Stimulated activated CD4-positive, alpha-beta T cell treated with anti-CD3 and anti-CD28 coated beads, Interleukin-1b, Interleukin-23, amount 100 ng/mL, for 4 hours (primary cell): ENCODE measurements at regions not wholly inside any gene's neighbourhood (a gene's known extent, or its start where the extent isn't known, plus 50 kb on each side); places are given as distances from the start of the nearest gene placed in this dataset.

Experiments used
- DNase-seq, 2 donors: peaks; one replicate each; pipeline ENCODE4 v3.0.0-alpha.2; 2020; ENCODE audit warnings: low read depth in 2 of 2

DNA sequence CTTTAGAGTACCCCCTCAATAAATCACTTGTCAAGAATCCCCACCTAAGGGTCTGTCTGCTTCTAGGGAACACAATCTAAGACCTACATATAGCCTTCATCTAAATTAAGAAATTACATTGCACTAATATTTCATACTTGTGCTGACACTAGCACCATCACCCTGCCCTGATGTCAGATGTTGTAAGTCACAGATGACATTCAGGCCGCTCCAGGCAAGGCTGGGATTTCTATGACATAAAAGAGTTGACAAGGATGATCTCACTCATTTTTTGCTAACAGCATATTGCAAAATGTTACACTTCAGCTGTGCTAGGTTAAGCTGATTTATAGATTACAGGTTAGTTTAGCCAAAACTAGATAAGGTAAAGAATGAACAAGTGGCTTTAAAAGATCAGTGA is 372.5 kb upstream of the GRIA1 start:
- DNase-seq = no peak

DNA sequence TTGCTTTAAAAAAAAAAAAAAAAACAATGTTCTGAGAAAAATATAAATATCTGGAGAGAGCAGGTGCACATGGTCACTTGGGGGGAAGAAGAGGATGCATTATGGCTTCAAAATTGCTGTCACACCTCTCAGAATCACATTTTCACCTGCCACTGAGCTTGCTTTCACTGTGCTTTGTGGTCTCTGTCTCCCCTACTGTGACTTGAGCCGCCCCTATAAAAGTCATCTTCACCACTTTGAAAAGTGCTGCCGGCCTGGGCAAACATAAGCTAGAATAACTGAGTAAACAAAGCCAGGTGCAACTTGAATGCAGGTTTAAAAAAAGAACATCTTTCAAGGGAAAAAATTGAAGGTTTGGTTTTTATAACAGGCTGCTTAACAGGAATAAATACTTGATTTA is 368.1 kb upstream of the GRIA1 start:
- no peak for DNase-seq

DNA sequence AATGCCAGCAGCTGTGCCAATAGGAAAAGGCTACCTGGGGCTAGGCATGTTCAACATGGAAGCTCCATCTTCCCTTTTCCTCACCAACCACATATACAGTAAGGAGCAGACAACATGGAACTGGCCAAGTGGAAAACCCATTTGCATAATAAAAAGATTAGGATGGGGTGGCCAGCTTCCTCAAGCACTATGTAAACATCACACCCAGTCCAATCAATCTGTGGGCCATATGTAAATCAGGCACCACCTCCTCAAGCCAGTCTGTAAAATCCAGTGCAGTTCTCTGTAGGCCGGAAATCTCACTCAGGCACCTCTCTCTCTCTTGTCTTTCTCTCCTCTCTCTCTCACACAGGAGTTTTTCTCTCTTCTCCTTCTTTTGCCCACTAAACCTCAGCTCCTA is 360.2 kb upstream of the GRIA1 start:
- no peak for DNase-seq

DNA sequence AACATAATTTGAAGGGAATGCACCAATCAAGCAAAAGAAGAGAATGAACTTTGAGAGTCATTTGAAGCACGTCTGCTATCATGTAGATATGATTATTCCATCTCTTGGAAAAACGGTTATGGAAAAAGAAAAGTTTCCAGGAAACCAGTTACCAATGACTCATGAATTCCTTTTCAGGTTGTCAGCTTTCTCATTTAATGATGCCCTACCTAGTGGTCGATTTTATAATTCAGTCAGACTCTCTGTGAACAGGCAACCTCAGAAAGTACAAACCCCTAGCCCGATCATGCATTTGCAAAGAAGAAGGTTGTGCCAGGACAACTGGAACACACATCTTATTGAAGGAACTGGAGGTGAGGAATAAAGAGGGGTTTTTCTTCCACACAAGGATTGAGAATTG is 355.1 kb upstream of the GRIA1 start:
- DNase-seq = no peak

DNA sequence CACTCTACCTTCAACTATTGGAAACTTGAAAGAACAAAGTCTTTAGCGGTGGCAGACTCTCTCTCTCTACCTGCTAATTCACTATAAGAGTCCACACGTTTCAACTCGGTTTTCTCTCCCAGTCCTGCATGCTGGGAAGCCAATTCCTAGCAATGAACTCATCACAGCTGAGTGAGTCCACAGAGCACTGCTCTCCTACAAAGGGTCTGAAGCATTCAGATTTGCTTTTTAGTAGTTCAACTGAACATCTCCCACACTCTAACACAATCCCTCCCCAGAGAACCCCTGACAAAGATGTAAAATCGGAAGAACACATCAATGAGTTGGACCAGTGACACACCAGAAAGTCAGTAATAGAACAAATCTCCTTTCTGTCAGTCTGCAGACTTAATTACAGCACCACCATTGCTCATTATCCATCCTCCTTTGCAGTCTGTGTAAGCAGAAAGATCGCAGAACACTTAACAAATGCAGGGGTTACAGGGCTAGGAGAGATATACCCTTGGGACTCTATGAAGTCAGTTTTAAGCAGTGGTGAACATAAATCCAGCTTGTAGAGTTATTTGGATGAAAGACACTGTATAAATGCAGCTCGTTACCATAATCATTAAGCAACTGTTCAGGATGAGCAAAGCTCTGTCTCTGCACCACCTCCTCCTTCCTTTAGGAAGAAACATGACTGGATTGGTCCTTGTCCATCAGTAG is 353.4 kb upstream of the GRIA1 start:
- no peak for DNase-seq

DNA sequence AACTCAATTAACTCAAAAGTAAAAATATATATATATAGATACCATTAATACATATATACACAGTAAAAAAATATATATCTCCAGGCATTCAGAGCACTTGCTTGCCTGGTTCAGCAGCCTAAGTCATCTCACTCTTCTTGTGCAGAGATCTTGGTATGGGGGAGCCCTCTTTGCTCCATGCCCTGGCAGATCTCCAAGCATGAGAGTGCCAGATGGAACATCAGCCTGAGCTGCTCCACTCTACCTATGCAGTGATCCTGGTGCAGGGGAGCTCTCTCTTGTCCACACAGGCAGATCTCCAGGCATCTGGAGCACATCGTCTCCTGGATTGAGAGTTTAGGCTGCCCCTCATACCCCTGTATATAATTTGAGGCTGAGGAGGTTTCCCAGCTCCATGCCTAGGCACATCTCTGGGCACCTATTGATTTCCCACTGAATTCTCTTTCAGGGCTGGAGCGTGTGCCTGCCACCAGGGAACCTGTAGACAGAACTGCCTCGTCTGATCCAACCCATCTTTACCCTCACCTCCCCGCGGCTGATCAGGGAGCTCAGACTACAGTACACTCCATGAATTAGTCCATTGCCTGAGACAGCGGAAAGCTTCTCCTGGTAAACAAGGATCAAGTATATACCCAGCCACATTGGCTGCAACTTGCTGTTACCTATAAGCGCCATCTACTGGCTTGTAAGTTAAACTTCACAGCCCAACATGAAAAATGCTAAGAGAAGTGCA is 342.4 kb upstream of the GRIA1 start:
- DNase-seq = no peak

DNA sequence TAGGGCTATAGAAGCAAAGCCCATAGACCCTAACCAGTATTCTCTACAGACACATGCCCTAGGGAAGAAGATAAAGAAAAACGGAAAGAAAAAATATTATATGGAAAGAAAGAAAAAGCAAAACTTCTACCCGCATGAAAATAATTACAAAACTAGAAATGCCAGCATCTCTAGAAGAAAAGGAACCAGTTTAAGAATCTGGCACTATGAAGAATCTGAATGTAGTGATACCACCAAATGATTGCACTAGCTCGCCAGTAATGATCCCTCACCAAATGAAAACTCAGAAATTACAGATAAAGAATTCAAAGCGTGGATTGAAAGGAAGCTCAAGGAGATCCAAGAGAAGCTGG is 341.9 kb upstream of the GRIA1 start:
- DNase-seq = no peak

DNA sequence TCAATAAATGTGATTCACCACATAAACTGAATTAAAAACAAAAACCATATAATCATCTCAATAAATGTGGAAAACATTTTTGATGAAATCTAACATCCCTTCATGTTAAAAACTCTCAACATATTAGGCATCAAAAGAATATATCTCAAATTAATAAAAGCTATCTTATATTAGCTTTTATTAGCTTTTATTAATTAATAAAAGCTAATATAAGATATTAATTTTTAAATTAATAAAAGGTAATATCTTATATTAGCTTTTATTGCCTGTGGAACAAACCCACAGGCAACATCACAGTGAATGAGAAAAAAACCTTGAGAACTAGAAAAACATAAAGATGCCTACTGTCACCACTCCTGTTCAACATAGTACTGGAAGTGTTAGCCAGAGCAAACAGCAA is 338.9 kb upstream of the GRIA1 start:
- DNase-seq = no peak

DNA sequence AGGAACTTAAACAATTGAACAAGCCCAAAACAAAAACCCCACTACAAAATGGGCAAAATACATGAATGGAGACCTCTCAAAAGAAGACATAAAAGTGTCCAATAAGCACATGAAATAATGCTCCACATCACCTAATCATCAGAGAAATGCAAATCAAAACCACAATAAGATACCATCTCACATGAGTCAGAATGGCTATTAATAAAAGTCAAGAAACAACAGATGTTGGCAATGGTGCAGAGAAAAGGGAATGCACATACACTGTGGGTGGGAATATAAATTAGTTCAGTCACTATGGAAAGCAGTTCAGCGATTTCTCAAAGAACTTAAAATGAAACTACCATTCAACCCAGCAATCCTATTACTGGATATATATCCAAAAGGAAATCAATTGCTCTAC is 337.4 kb upstream of the GRIA1 start:
- no peak for DNase-seq

DNA sequence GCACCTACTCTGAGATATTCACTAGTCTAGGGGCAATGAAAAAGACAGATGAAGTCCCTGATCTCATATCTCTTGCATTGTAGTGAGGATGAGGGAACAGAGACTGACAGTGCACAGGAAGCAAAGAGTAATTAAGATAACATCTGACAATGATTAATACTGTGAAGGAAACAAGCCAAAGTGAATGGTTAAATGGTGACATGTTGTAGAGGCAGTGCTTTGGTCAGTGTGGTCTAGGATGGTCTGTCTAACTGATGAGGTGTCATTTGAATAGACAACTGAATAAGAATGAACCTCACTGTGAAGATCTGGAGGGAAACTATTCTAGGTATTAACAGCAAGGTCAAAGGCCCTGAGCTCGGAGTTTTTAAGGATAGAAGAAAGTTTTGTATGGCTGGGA is 333.3 kb upstream of the GRIA1 start:
- DNase-seq = no peak

DNA sequence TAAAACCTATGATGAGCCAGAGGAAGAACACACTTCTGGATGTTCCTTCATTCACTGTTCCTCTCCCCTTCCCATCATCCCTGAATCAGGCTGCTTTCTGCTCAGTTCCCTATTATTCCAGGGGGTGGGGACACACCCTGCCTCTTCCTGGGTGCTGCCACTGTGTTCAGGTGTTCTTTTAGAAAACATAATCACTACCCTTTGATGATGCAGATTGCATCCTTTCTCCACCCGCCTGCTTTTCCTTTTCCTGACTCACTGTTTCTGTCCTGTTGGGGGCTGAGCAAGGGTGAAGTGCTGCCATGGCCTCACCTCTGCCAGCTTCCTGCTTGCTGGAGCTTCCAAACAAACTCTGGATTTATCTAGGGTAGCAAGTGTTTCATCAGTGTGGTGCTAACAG is 331.9 kb upstream of the GRIA1 start:
- DNase-seq = no peak

DNA sequence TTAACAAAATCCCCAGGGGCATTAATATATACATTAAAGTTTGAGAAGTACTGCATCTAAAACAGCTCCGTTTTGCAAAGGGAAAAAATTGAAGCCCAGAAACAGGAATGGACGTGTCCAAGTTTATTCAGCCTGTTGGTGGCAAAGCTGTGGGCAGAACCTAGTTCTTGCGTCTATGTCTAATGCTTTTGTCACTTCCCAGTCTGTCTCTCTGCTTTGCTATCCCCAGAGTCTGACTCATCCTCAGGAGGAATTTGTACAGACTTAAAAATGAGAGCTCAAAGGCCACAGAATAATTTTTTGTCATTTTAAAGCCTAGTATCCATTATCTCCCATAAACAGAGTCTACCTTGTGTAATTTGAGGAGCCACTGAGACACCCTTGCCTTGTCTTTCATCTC is 330.9 kb upstream of the GRIA1 start:
- DNase-seq = no peak

DNA sequence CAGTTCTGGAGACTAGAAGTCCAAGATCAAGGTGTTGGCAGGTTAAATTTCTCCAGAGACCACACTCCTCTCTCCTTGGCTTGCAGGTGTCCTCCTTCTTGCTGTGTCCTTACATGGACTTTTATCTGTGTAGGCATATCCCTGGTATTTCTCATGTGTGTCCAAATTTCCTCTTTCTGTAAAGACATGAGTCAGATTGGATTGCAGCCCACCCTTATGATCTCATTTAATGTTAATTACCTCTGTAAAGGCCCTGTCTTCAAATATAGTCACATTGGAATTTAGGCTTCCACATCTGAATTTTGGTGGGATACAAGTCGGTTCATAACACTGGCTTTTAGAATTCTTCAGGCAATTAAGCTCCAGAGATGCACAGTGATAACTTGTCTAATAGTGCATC is 322.2 kb upstream of the GRIA1 start:
- no peak for DNase-seq

DNA sequence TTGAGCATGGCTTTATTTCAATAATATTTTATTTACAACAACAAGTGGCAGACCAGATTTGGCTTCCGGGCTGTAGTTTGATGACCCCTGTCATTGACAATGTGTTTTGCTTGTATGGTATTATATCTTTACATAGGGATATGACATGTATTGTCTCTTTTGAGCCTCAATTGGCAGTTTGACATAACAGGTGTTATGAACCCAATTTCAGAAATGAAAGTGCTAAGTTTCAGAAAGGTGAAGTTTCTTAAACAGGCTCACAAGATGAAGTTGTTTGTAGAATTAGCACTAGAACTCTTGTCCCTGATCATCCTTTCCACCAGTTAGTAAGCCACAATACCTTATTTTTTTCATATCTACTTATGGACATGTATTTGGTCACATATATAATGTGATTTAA is 303.0 kb upstream of the GRIA1 start:
- no peak for DNase-seq

DNA sequence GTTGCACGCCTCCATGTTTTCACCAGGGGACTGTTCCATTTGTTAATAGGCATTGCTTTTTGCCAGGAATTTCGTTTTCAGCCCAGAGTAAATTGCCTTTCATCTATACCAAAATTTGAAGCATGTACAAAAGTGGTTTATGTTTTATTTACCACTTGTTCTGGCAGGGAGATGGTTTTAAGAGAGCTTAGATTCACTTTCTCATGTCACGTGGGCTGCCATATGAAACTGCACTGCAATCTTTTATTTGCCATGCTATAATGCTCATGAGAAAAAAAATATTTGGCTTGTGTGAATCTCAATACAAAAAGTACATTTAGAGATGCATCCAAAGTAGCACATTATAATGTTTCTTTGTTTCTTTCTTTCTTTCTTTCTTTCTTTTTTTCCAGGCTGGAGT is 284.1 kb upstream of the GRIA1 start:
- DNase-seq = no peak

DNA sequence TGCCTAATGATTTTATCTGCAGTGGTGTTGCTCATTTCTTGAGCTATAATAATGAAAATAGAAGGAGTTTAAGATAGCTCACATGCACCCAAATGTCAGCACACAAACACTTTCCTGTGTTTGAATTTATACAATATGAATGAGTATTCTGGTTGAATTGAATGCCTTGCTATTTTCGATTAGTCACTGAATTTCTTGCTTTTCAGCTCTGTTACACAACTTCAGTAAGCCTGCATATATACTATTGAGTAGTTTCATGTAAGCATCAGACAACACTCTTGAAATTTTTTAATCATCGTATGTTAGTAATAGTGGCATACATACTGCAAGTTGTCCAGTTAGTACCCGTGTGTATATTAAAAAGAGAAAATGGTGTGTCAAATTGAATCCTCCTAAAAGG is 281.5 kb upstream of the GRIA1 start:
- no peak for DNase-seq

DNA sequence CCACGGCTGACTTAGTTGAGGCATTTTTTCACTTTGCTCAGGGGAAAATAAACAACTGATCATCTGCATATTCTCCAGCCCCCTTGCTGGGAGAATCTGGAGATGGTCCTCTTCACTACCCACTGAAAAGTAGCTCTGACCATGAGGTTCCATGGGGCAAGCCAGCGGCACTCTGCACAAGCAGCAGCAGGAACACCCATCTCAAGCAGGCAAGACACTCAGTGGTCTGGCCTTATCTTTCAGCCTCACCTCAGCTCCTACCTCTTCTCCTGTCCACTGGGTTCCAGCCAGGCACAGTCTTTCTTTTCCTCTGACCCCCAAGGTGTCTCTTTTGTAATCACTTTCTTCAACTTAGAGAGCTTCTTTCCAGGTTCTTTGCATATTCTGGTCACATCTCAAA is 280.8 kb upstream of the GRIA1 start:
- DNase-seq = no peak

DNA sequence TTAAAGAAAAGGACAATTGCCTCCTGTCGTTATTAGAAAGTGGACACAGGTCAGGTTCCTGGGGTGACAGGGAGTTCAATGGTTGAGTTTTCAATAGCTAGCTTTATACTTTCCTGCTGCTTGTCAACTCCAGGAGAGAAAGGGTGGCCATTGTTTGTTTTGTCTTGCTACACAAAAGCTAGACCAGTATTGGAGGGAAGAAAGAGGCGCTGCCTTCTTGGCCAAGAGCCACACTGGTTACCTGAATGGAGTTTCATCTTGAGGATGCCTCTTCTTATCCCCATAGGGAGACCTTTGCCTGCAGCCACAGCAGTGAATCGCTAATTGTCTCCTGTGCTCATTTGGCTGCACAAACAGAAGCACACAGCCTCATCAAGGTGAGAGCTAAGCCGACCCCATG is 279.4 kb upstream of the GRIA1 start:
- no peak for DNase-seq

DNA sequence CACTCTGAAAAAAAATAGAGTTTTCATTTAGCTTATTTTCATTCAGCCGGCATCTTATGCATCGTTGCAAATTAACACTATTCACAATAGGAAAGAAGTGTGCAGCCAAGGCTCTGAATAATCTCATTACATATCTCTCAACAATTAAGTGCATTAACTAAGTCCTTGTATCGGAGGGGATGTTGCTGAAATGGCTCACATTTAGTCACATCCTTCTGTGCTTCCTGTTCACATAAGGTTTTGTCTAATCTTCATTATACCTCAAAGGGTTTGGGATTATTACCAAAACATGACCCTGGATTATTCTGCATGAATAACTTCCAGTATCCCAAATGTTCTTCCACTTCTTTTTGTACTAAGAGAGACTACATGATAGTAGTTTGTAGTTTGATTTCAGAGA is 278.0 kb upstream of the GRIA1 start:
- no peak for DNase-seq

DNA sequence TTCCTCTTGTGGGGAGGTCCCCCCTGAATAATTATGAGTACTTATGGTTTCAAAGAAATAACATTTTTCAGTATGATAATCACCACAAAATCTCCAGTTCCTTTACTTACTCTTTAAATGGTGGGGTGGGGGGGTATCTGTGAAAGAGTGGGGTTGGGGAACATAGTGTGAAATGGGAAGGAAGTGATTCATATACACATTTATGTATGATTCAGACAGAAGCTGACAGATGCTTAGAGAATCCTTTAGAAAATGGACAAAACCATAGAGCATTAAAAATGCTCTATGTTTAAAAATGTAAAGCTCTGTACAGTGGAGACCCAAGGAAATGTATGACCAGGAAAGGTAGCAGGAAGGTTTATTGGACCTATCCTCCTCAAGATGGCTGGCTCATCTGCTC is 267.5 kb upstream of the GRIA1 start:
- no peak for DNase-seq

DNA sequence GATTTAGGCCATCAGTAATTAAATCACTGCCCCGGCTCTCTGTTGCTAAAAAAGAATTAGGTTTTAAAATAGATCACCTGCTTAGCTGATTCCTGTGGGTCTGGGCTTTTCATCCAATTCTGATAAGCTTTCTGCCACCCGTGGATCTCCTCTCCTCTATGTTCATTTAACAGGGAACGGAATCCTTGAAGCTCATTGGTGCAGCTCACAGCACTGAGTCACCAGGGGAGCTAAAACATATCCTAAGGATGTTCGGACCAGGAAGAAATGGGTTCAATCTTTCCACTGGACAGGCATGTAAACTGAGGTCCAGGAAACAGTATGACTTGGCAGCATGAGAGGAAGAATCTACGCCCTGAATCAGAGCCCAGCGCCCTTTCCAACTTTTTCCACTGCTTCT is 267.1 kb upstream of the GRIA1 start:
- DNase-seq = no peak

DNA sequence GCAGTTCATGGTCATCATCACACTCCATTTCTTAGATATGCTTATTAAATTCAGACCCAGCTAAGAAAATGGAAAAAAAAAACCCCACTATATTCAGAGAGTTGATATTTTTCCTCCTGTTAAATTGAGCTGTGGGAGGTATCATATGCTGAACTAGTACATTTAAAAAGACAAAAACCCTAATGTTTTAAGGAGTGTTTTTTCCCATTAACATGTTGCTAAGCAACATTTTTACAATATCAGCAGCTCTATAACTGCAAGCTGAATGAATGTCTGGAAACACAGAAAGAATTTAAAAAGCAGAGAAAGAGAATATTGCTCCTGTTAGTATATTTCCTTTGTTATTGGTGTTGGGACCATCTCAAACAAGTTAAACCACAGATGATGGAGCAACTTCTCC is 265.8 kb upstream of the GRIA1 start:
- DNase-seq = no peak

DNA sequence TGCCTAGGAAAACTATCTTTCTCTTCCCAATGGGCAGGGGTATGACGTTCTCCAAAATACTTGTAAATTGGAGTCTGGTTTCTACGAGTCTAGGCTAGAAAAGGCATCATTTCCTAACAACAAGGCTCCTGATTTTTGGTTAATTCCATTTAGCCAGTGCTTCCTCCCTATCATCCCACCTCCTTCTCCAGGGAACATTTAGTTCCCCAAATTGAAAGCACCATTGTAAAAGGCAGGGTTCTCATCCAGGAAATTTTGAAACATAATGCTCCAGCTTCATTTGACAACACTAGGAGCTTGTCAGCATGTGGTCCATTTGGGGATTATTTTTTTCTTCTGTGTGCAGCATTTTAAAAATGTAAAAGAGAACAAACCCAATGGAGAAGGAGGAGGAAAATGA is 256.5 kb upstream of the GRIA1 start:
- no peak for DNase-seq

DNA sequence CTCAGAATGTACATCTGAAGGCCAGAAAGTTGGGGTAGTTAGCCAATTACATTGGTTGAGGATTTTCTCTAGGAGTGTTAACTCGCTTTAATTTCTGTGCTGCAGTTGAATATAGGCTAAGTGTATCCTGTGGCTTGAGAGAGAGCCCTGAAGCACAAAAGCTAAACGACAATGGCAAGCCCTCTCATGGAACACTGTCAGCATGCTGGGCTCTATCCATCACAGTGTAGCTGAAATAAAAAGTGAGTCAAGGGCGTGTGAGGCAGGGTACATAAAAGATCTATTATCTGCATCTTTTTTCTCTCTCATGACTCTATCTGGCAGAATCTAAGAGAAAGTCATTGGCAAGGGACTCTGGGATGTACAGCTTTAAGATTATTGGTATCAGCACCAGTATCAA is 254.2 kb upstream of the GRIA1 start:
- no peak for DNase-seq
